Lung microvascular endothelial cell (primary cell): ENCODE measurements at regions not wholly inside any gene's neighbourhood (a gene's known extent, or its start where the extent isn't known, plus 50 kb on each side); places are given as distances from the start of the nearest gene placed in this dataset.
A peak's percentile ranks its signal among the peaks of the same experiment; 100 is the strongest.

ENCODE experiments used
- DNase-seq, 2 donors: peaks; one replicate each; pipeline versions ENCODE4 v3.0.0 to v3.0.0-alpha.2; 2010; ENCODE audit warnings: low read depth in 2 of 2

DNA sequence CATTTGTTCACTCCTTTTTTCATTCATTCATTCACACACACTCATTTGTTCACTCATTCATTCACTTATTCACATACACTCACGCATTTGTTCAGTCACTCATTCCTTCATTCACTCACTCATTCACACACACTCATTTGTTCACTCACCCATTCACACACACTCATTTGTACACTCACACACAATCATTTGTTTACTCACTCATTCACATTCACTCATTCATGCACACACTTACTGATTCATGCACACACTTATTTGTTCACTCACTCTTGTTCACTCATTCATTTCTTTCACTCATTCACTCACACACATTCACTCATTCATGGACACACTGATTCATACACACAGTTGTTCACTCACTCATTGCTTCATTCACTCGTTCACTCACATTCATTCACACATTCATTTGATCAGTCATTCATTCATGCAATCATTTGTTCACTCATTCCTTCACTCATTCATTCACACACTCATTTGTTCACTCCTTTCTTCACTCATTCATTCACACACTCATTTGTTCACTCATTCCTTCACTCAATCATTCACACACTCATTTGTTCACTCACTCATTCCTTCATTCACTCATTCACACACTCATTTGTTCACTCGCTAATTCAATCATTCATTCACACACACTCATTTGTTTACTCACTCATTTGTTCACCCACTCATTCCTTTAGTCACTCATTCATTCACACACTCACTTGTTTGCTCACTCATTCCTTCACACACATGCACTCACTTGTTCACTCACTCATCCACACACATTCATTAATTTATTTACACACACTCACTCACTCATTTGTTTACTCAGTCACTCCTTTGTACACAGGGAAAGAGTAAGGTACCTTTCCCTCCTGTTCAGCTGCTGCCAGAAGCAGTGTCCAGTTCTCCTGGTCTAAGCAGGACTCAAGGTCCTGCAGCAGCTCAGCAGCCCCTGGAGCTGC lies 50.7 kb upstream of the BHLHE23 start:
- DNase-seq: peak in 1 of 2 donors; percentile 9

DNA sequence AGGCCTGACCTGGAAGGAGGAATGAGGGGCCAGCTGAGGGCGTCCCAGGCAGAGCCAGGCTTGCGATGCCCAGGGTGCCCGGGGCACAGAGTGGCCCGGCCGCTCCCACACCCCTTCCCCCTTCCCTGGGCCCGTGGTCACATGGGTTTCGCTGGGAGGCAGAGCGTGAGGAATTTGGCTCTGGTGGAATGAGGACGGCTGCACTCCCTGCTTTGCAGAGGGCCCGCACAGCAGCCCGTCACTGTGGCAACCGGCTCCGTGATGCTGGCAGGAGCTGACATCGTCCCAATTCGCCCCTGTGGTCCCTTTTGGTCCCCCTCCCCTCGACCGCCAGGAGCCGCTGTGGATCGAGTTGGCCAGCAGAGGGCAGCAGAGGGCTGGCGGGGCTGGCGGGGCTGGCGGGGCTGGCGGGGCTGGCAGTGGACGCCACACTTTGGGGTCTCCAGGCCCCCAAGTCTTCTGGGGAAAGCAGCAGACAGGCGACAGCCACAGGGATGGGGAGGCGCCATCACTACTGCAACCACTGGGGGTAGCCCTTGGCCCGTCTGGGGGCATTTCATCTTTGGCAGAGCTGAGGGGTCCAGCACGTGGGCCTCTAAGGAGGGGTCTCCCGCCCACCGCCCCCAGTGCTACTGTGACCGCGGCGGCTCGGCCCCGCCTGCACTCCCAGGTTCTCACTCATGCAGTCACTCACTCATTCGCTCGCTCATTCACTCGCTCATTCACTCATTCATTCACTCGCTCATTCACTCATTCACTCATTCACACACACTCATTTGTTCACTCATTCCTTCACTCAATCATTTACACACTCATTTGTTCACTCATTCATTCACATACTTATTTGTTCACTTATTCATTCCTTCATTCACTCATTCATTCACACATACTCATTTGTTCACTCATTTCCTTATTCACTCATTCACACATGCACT lies 49.7 kb upstream of the BHLHE23 start:
- peak in 1 of 2 donors; percentile 25 for DNase-seq
